GM23338 (cell line): ENCODE measurements at regions not wholly inside any gene's neighbourhood (a gene's known extent, or its start where the extent isn't known, plus 50 kb on each side); places are given as distances from the start of the nearest gene placed in this dataset.
A peak's percentile ranks its signal among the peaks of the same experiment; 100 is the strongest.

Experiments
- ATAC-seq: fragments of 200-7000 bp; cut with Tn5 transposase; 3 replicates; pipeline ENCODE4 v1.9.1; 2020
- DNase-seq: peaks from one replicate; pipeline ENCODE4 v3.0.0-alpha.2; 2015; ENCODE audit warnings: low spot score
- H2AFZ ChIP-seq: fragments of 200-600 bp; sonication (generic); 2 replicates; pipeline ENCODE4 v1.8.0; 2016; ENCODE audit warnings: antibody characterized with exemption, mild to moderate bottlenecking, moderate library complexity
- H3F3A ChIP-seq: fragments of 200-600 bp; sonication (generic); replicated peaks from 2 replicates; pipeline ENCODE4 v1.8.0; 2017; ENCODE audit warnings: antibody characterized with exemption, mixed run types, low read depth
- H3K27ac ChIP-seq: fragments of 200-600 bp; sonication (generic); 2 replicates; pipeline ENCODE4 v1.6.1; 2016; ENCODE audit warnings: low read depth
- H3K27me3 ChIP-seq: fragments of 200-600 bp; sonication (generic); 2 replicates; pipeline ENCODE4 v1.8.0; 2016; ENCODE audit warnings: mild to moderate bottlenecking, mixed run types, moderate library complexity; ENCODE audit not compliant: insufficient read depth
- H3K36me3 ChIP-seq: fragments of 200-600 bp; sonication (generic); 2 replicates; pipeline ENCODE4 v1.8.0; 2016; ENCODE audit warnings: mild to moderate bottlenecking; ENCODE audit not compliant: insufficient read depth
- H3K4me1 ChIP-seq: fragments of 200-600 bp; sonication (generic); 2 replicates; pipeline ENCODE4 v1.8.0; 2016; ENCODE audit warnings: mild to moderate bottlenecking, moderate library complexity; ENCODE audit not compliant: insufficient read depth
- H3K4me2 ChIP-seq: fragments of 200-600 bp; sonication (generic); 2 replicates; pipeline ENCODE4 v1.7.1; 2017; ENCODE audit warnings: mixed run types
- H3K4me3 ChIP-seq: fragments of 200-600 bp; sonication (generic); 2 replicates; pipeline ENCODE4 v1.6.1; 2016; ENCODE audit warnings: mixed run types
- H3K79me2 ChIP-seq: fragments of 200-600 bp; sonication (generic); replicated peaks from 2 replicates; pipeline ENCODE4 v1.8.0; 2017; ENCODE audit warnings: mild to moderate bottlenecking; ENCODE audit not compliant: insufficient read depth
- H3K9me2 ChIP-seq: fragments of 200-600 bp; sonication (generic); 2 replicates; pipeline ENCODE4 v1.8.0; 2017; ENCODE audit not compliant: insufficient read depth
- H4K20me1 ChIP-seq: fragments of 200-600 bp; sonication (generic); replicated peaks from 2 replicates; pipeline ENCODE4 v1.8.0; 2017; ENCODE audit warnings: mild to moderate bottlenecking; ENCODE audit not compliant: insufficient read depth
- H3K27ac Mint-ChIP-seq: 2 replicates; pipeline ENCODE4 v1.8.0; 2020; ENCODE audit warnings: inconsistent platforms, mild to moderate bottlenecking, moderate library complexity, mixed read lengths
- H3K27me3 Mint-ChIP-seq: 3 replicates; pipeline ENCODE4 v1.8.0; 2022; ENCODE audit warnings: low read depth, mild to moderate bottlenecking, moderate library complexity, mixed read lengths, inconsistent platforms; ENCODE audit not compliant: insufficient read depth, poor library complexity
- H3K36me3 Mint-ChIP-seq: 3 replicates; pipeline ENCODE4 v1.8.0; 2021; ENCODE audit warnings: low read depth, mild to moderate bottlenecking, inconsistent platforms, moderate library complexity, mixed read lengths
- H3K4me1 Mint-ChIP-seq: 3 replicates; pipeline ENCODE4 v1.8.0; 2020; ENCODE audit warnings: mild to moderate bottlenecking, inconsistent platforms, mixed read lengths
- H3K4me3 Mint-ChIP-seq: 3 replicates; pipeline ENCODE4 v1.8.0; 2021; ENCODE audit warnings: moderate library complexity, mild to moderate bottlenecking, inconsistent platforms, mixed read lengths
- H3K9me3 Mint-ChIP-seq: 3 replicates; pipeline ENCODE4 v1.8.0; 2020; ENCODE audit warnings: moderate library complexity, mild to moderate bottlenecking, inconsistent platforms, mixed read lengths
- CREB1 ChIP-seq: fragments of 250-450 bp; sonication (Bioruptor Pico); IDR thresholded peaks from 2 replicates; pipeline ENCODE4 v1.5.0; 2020; ENCODE audit warnings: low read depth, mild to moderate bottlenecking, moderate library complexity
- ETS1 ChIP-seq: IDR thresholded peaks from 2 replicates; pipeline ENCODE4 v1.6.1; 2016; ENCODE audit warnings: antibody characterized with exemption
- EZH2 ChIP-seq: fragments of 200-600 bp; sonication (generic); IDR thresholded peaks from one replicate; pipeline ENCODE4 v1.8.0; 2017; ENCODE audit warnings: antibody characterized with exemption, mild to moderate bottlenecking, low read depth; ENCODE audit not compliant: unreplicated experiment
- EZH2phosphoT487 ChIP-seq: fragments of 200-600 bp; sonication (generic); IDR thresholded peaks from one replicate; pipeline ENCODE4 v1.8.1; 2018; ENCODE audit warnings: antibody characterized with exemption; ENCODE audit not compliant: unreplicated experiment
- JUNB ChIP-seq: IDR thresholded peaks from one replicate; pipeline ENCODE4 v1.6.1; 2016; ENCODE audit warnings: antibody characterized with exemption; ENCODE audit not compliant: unreplicated experiment
- NANOG ChIP-seq: IDR thresholded peaks from 2 replicates; pipeline ENCODE4 v1.6.1; 2016; ENCODE audit warnings: antibody characterized with exemption, borderline replicate concordance
- POLR2AphosphoS5 ChIP-seq: IDR thresholded peaks from 2 replicates; pipeline ENCODE4 v1.6.1; 2016; ENCODE audit warnings: antibody characterized with exemption, low read depth
- STAT1 ChIP-seq: IDR thresholded peaks from one replicate; pipeline ENCODE4 v1.6.1; 2016; ENCODE audit warnings: antibody characterized with exemption; ENCODE audit not compliant: unreplicated experiment
- ZNF114 ChIP-seq: fragments of 250-450 bp; sonication (Bioruptor Pico); IDR thresholded peaks from 2 replicates; pipeline ENCODE4 v1.5.0; 2020; ENCODE audit warnings: mild to moderate bottlenecking, moderate library complexity
- ZNF331 ChIP-seq: fragments of 250-450 bp; sonication (Bioruptor Pico); IDR thresholded peaks from 2 replicates; pipeline ENCODE4 v1.5.0; 2020; ENCODE audit warnings: low read depth, mild to moderate bottlenecking, moderate library complexity
- TF ChIP-seq, protein P1 (sequence below): IDR thresholded peaks from one replicate; pipeline ENCODE4 v1.6.1; 2018; ENCODE audit warnings: antibody characterized with exemption; ENCODE audit not compliant: unreplicated experiment
- TF ChIP-seq, protein P2 (sequence below), 2 experiments: fragments of 200-600 bp in 1 of 2; sonication (generic) in 1 of 2; conservative IDR thresholded peaks; 2 replicates each; pipeline versions ENCODE4 v1.5.1 to v1.6.1; 2016 to 2017; ENCODE audit warnings: antibody characterized with exemption in 2 of 2, low read depth in 2 of 2, mild to moderate bottlenecking in 2 of 2, moderate library complexity in 1 of 2
- TF ChIP-seq, protein P3 (sequence below): fragments of 250-450 bp; sonication (Bioruptor Pico); IDR thresholded peaks from 2 replicates; pipeline ENCODE4 v1.5.0; 2020; ENCODE audit warnings: mild to moderate bottlenecking, moderate library complexity

DNA sequence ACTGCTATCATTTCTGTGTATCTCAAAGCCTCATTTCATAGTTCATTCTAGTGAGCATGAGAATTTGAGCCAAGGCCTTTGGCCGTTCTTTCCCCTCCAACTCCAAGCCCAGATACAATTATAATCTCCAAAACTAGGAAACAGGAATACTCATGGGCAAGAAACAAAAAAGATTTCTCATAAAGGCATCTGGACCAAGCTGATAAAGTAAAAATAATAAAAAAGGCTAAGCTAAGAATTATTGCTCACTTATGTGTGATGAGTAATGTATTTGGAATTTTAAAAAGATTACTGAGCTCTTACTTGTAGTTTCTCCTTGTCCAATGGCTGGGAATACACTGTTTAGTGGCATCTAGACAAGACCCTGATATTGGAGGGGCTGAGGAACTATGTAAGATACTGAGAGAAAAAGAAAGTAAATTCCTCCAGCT, 196.4 kb upstream of the POM121L12 start:
- H3K36me3 Mint-ChIP-seq = no peaks in the 10 kb centered on the region
- ATAC-seq = no peak
- Histone ChIP-seq H3K4me2 (no peak overlapping the region), H2AFZ (peak overlapping the region; percentile 33; the same call in 1 of the 2 replicates), H3K27me3 (no peaks in the 10 kb centered on the region), H3K4me1 (no peaks in the 10 kb centered on the region), H3K36me3 (no peaks in the 10 kb centered on the region), H3K9me2 (no peaks in the 10 kb centered on the region; the same call in 1 of the 2 replicates), H3K79me2 (no peaks in the 10 kb centered on the region), H3K27ac (no peak overlapping the region), H4K20me1 (no peaks in the 10 kb centered on the region), H3K4me3 (no peak overlapping the region), H3F3A (no peaks in the 10 kb centered on the region)
- H3K4me3 Mint-ChIP-seq = no peak overlapping the region
- no peak for TF ChIP-seq NANOG
- TF ChIP-seq STAT1 = no peak
- TF ChIP-seq ETS1 = no peak
- no peak for TF ChIP-seq ZNF331
- no peak for TF ChIP-seq CREB1 (CRISPR knock-in tag)
- TF ChIP-seq EZH2 = no peak
- TF ChIP-seq, protein P1, sequence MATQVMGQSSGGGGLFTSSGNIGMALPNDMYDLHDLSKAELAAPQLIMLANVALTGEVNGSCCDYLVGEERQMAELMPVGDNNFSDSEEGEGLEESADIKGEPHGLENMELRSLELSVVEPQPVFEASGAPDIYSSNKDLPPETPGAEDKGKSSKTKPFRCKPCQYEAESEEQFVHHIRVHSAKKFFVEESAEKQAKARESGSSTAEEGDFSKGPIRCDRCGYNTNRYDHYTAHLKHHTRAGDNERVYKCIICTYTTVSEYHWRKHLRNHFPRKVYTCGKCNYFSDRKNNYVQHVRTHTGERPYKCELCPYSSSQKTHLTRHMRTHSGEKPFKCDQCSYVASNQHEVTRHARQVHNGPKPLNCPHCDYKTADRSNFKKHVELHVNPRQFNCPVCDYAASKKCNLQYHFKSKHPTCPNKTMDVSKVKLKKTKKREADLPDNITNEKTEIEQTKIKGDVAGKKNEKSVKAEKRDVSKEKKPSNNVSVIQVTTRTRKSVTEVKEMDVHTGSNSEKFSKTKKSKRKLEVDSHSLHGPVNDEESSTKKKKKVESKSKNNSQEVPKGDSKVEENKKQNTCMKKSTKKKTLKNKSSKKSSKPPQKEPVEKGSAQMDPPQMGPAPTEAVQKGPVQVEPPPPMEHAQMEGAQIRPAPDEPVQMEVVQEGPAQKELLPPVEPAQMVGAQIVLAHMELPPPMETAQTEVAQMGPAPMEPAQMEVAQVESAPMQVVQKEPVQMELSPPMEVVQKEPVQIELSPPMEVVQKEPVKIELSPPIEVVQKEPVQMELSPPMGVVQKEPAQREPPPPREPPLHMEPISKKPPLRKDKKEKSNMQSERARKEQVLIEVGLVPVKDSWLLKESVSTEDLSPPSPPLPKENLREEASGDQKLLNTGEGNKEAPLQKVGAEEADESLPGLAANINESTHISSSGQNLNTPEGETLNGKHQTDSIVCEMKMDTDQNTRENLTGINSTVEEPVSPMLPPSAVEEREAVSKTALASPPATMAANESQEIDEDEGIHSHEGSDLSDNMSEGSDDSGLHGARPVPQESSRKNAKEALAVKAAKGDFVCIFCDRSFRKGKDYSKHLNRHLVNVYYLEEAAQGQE = no peak
- no peak for TF ChIP-seq POLR2AphosphoS5
- TF ChIP-seq ZNF114 (CRISPR knock-in tag) = no peak
- TF ChIP-seq, protein P2, sequence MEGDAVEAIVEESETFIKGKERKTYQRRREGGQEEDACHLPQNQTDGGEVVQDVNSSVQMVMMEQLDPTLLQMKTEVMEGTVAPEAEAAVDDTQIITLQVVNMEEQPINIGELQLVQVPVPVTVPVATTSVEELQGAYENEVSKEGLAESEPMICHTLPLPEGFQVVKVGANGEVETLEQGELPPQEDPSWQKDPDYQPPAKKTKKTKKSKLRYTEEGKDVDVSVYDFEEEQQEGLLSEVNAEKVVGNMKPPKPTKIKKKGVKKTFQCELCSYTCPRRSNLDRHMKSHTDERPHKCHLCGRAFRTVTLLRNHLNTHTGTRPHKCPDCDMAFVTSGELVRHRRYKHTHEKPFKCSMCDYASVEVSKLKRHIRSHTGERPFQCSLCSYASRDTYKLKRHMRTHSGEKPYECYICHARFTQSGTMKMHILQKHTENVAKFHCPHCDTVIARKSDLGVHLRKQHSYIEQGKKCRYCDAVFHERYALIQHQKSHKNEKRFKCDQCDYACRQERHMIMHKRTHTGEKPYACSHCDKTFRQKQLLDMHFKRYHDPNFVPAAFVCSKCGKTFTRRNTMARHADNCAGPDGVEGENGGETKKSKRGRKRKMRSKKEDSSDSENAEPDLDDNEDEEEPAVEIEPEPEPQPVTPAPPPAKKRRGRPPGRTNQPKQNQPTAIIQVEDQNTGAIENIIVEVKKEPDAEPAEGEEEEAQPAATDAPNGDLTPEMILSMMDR (conservative IDR thresholded peaks at IDR 0.05; ENCODE audit: low read depth in 2 of 2) = no peak
- TF ChIP-seq JUNB = no peak
- TF ChIP-seq EZH2phosphoT487 = no peak
- TF ChIP-seq, protein P3, sequence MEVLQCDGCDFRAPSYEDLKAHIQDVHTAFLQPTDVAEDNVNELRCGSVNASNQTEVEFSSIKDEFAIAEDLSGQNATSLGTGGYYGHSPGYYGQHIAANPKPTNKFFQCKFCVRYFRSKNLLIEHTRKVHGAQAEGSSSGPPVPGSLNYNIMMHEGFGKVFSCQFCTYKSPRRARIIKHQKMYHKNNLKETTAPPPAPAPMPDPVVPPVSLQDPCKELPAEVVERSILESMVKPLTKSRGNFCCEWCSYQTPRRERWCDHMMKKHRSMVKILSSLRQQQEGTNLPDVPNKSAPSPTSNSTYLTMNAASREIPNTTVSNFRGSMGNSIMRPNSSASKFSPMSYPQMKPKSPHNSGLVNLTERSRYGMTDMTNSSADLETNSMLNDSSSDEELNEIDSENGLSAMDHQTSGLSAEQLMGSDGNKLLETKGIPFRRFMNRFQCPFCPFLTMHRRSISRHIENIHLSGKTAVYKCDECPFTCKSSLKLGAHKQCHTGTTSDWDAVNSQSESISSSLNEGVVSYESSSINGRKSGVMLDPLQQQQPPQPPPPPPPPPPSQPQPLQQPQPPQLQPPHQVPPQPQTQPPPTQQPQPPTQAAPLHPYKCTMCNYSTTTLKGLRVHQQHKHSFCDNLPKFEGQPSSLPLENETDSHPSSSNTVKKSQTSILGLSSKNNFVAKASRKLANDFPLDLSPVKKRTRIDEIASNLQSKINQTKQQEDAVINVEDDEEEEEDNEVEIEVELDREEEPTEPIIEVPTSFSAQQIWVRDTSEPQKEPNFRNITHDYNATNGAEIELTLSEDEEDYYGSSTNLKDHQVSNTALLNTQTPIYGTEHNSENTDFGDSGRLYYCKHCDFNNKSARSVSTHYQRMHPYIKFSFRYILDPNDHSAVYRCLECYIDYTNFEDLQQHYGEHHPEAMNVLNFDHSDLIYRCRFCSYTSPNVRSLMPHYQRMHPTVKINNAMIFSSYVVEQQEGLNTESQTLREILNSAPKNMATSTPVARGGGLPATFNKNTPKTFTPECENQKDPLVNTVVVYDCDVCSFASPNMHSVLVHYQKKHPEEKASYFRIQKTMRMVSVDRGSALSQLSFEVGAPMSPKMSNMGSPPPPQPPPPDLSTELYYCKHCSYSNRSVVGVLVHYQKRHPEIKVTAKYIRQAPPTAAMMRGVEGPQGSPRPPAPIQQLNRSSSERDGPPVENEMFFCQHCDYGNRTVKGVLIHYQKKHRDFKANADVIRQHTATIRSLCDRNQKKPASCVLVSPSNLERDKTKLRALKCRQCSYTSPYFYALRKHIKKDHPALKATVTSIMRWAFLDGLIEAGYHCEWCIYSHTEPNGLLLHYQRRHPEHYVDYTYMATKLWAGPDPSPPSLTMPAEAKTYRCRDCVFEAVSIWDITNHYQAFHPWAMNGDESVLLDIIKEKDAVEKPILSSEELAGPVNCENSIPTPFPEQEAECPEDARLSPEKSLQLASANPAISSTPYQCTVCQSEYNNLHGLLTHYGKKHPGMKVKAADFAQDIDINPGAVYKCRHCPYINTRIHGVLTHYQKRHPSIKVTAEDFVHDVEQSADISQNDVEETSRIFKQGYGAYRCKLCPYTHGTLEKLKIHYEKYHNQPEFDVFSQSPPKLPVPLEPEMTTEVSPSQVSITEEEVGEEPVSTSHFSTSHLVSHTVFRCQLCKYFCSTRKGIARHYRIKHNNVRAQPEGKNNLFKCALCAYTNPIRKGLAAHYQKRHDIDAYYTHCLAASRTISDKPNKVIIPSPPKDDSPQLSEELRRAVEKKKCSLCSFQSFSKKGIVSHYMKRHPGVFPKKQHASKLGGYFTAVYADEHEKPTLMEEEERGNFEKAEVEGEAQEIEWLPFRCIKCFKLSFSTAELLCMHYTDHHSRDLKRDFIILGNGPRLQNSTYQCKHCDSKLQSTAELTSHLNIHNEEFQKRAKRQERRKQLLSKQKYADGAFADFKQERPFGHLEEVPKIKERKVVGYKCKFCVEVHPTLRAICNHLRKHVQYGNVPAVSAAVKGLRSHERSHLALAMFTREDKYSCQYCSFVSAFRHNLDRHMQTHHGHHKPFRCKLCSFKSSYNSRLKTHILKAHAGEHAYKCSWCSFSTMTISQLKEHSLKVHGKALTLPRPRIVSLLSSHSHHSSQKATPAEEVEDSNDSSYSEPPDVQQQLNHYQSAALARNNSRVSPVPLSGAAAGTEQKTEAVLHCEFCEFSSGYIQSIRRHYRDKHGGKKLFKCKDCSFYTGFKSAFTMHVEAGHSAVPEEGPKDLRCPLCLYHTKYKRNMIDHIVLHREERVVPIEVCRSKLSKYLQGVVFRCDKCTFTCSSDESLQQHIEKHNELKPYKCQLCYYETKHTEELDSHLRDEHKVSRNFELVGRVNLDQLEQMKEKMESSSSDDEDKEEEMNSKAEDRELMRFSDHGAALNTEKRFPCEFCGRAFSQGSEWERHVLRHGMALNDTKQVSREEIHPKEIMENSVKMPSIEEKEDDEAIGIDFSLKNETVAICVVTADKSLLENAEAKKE (CRISPR knock-in tag) = no peak
- no peaks in the 10 kb centered on the region for H3K9me3 Mint-ChIP-seq
- DNase-seq = no peak
- H3K27ac Mint-ChIP-seq = no peak overlapping the region
- no peaks in the 10 kb centered on the region for H3K4me1 Mint-ChIP-seq
- no peaks in the 10 kb centered on the region for H3K27me3 Mint-ChIP-seq
